Right lobe of liver (tissue), 6 donors: ENCODE measurements at regions not wholly inside any gene's neighbourhood (a gene's known extent, or its start where the extent isn't known, plus 50 kb on each side); places are given as distances from the start of the nearest gene placed in this dataset.

Source experiments
- ATAC-seq, 4 donors: fragments of 200-7000 bp; cut with Tn5 transposase; one replicate each; pipeline ENCODE4 v1.9.1; 2020; ENCODE audit warnings: mild to moderate bottlenecking in 4 of 4, moderate library complexity in 4 of 4
- DNase-seq, 3 donors: peaks; one replicate each; pipeline ENCODE4 v3.0.0-alpha.2; 2020
- H3K27ac ChIP-seq, 3 donors: fragments of 200-600 bp; one replicate each; pipeline ENCODE4 v1.8.0; 2022
- H3K27me3 ChIP-seq, 2 donors: fragments of 200-600 bp; one replicate each; pipeline ENCODE4 v1.8.0; 2022
- H3K36me3 ChIP-seq, 4 donors: fragments of 200-600 bp; sonication (generic) in 1 of 4; one replicate each; pipeline versions ENCODE4 v1.5.1 to v1.8.0; 2017 to 2022; ENCODE audit warnings: control low read depth in 1 of 4
- H3K4me1 ChIP-seq, 4 donors: fragments of 200-600 bp; sonication (generic) in 1 of 4; one replicate each; pipeline versions ENCODE4 v1.5.1 to v1.8.0; 2017 to 2022; ENCODE audit warnings: control low read depth in 1 of 4
- H3K4me3 ChIP-seq, 3 donors: fragments of 200-600 bp; one replicate each; pipeline ENCODE4 v1.8.0; 2022
- H3K9me3 ChIP-seq, 4 donors: fragments of 200-600 bp; sonication (generic) in 1 of 4; one replicate each; pipeline versions ENCODE4 v1.5.1 to v1.8.0; 2017 to 2022; ENCODE audit warnings: control low read depth in 1 of 4
- CTCF ChIP-seq, 4 donors: fragments of 200-600 bp in 3 of 4; fragments of 450-650 bp in 1 of 4; IDR thresholded peaks; one replicate each; pipeline versions ENCODE4 v1.5.1 to v1.8.0; 2016 to 2022; ENCODE audit warnings: antibody characterized with exemption in 4 of 4, mild to moderate bottlenecking in 2 of 4
- POLR2A ChIP-seq: fragments of 450-650 bp; IDR thresholded peaks from one replicate; pipeline ENCODE4 v1.6.1; 2017; ENCODE audit warnings: antibody characterized with exemption, mild to moderate bottlenecking
- WGBS: methylation state at CpG from one replicate; pipeline ENCODE4 v1.1.6; 2018; ENCODE audit warnings: low coverage, low lambda C conversion rate; ENCODE audit not compliant: insufficient coverage; ENCODE audit errors: missing lambda C conversion rate; 5-methylcytosine and 5-hydroxymethylcytosine counted together
- intact Hi-C, 2 donors: fragments of 100-400 bp; cut with DNase I; formaldehyde crosslinking; loops; one replicate each; pipeline versions ENCODE4 v1.11.2 to v1.14.1; 2022
- donor health status: DM: no; HTN: yes; CAD: no.
- donor health status: DM: no; HTN: no; CAD: no.
- donor health status: DM: no; HTN: no; CAD: no.
- donor health status: DM: no; HTN: yes; CAD: no.
- donor health status: DM: no; HTN: yes; CAD: no.

- no peaks in the 10 kb centered on the region for H3K9me3 ChIP-seq
- no peak overlapping the region for H3K4me3 ChIP-seq
- H3K27ac ChIP-seq: no peak overlapping the region
- DNase-seq: no peak
- 39% methylated on average over 4 of the region's 4 CpGs for WGBS
- no peaks in the 10 kb centered on the region for H3K4me1 ChIP-seq
- H3K27me3 ChIP-seq: no peaks in the 10 kb centered on the region
- no peaks in the 10 kb centered on the region for H3K36me3 ChIP-seq
- intact Hi-C loops: no loop called here
- TF ChIP-seq CTCF (IDR thresholded peaks at IDR 0.05) (no peak), POLR2A (no peak)
- ATAC-seq: no peak
Observed at GRCh38 chr17:72432881-72433280, 312.1 kb downstream of the SOX9 start.

DNA sequence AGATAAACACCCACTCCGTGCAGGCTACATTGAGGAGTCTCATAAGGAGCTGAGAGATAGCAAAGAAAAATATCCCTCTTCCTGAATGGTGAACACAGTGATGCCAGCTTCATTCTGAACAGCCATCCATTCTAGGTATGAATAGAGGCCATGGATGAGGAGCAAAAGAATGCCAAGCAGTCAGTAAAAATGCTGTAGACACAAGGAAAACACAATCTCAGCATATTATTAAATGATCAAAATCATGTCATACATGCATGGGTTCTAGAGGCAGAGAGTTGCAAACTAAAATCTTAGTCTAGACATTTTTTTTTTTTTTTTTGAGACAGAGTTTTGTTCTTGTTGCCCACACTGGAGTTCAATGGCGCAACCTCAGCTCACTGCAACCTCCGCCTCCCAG is 313.0 kb downstream of the SOX9 start:
- intact Hi-C loops: no loop called here
- DNase-seq: no peak
- no peaks in the 10 kb centered on the region for H3K9me3 ChIP-seq
- no peaks in the 10 kb centered on the region for H3K4me1 ChIP-seq
- no peak overlapping the region for H3K4me3 ChIP-seq
- WGBS: 70% methylated on average over 3 of the region's 3 CpGs
- no peak for TF ChIP-seq POLR2A
- no peak for TF ChIP-seq CTCF (IDR thresholded peaks at IDR 0.05)
- no peaks in the 10 kb centered on the region for H3K36me3 ChIP-seq
- H3K27me3 ChIP-seq: no peaks in the 10 kb centered on the region
- H3K27ac ChIP-seq: no peak overlapping the region
- ATAC-seq: no peak

DNA sequence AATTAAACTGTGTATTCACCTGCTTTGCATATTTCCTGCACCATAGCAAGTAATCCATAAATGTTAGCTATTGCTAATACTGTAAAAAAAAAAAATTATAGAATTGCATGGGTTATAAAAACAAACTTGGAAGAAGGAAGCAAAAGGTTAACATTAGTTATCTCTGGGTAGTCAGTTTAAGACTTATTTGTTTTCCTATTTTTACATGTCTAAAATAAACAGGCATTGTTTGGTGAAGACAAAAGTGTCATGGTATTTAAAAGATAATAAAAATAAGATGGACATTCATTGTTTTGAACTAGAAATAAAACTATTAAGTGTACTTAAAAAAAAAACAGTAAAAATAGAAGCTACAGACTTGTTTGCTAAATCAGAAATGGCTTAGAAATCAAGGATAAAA is 313.8 kb downstream of the SOX9 start:
- H3K4me1 ChIP-seq: no peaks in the 10 kb centered on the region
- H3K27me3 ChIP-seq: no peaks in the 10 kb centered on the region
- no peaks in the 10 kb centered on the region for H3K36me3 ChIP-seq
- intact Hi-C loops: no loop called here
- no peak overlapping the region for H3K27ac ChIP-seq
- ATAC-seq (no peak), DNase-seq (no peak)
- TF ChIP-seq POLR2A: no peak
- TF ChIP-seq CTCF (IDR thresholded peaks at IDR 0.05): no peak
- H3K4me3 ChIP-seq: no peak overlapping the region
- H3K9me3 ChIP-seq: no peaks in the 10 kb centered on the region

DNA sequence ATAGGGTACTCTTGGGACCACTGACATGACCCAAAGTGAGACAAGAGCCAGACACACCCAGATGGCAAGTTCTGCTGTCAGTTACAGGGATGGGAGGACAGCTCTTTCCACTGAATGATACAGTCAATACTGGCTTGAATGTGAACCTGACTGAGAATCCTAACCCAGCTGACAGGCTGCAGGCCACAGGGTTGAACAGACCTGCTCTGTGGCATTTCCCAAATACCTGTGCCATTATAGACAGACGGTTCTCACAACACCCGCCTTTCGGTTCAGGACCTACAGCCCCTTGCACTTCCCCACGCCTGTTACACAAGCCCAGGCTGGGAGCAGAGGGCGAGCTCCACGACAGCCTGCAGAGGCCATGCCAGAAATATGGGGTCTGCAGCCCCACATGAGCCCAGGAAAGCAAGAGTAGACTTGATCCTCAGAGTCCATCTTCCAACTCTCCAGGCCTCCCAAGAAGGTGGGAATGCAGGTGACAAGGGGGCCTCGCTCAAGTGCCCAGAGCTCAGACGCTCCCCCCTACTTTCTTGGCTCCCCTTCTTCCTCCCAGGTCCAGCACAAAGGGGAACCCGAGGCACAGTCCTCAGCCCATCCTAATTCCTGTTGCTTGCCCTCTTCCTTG is 314.3 kb downstream of the SOX9 start:
- no peak for DNase-seq
- Histone ChIP-seq H3K27ac (no peak overlapping the region), H3K4me3 (no peak overlapping the region), H3K36me3 (no peaks in the 10 kb centered on the region), H3K27me3 (no peaks in the 10 kb centered on the region), H3K4me1 (no peaks in the 10 kb centered on the region), H3K9me3 (no peaks in the 10 kb centered on the region)
- ATAC-seq: no peak
- WGBS: 80% methylated on average over 1 of the region's 9 CpGs
- intact Hi-C loops: no loop called here
- TF ChIP-seq CTCF (IDR thresholded peaks at IDR 0.05) (no peak), POLR2A (no peak)

DNA sequence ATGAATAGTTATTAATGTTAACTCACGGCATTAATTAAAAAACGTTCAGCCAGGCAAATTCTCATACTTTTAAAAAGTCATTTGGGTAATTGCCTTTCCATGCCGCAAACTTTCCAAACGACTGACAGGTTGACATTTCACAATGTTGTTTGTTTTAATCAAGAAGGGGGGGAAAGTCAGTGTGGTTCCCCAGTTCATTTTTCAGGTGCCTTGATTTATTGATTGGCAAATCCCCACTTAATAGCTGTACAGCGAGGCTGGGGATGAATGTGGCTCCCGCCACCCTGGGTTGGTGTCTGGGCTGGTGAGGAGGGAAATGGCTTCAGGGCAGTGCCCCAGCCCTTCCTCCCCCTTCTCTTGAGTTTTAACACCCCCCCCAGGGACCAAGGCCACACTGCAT is 318.0 kb downstream of the SOX9 start:
- DNase-seq (no peak), ATAC-seq (no peak)
- H3K4me1 ChIP-seq: no peaks in the 10 kb centered on the region
- H3K36me3 ChIP-seq: no peaks in the 10 kb centered on the region
- WGBS: 44% methylated on average over 6 of the region's 6 CpGs
- no peak overlapping the region for H3K27ac ChIP-seq
- H3K9me3 ChIP-seq: no peaks in the 10 kb centered on the region
- H3K4me3 ChIP-seq: no peak overlapping the region
- intact Hi-C loops: no loop called here
- TF ChIP-seq POLR2A: no peak
- TF ChIP-seq CTCF (IDR thresholded peaks at IDR 0.05): no peak
- no peaks in the 10 kb centered on the region for H3K27me3 ChIP-seq
